Keratinocyte (primary cell): ENCODE measurements at regions not wholly inside any gene's neighbourhood (a gene's known extent, or its start where the extent isn't known, plus 50 kb on each side); places are given as distances from the start of the nearest gene placed in this dataset.

ENCODE experiments used
- EZH2 ChIP-seq: IDR thresholded peaks from one replicate; pipeline ENCODE4 v1.6.1; 2012; ENCODE audit warnings: inconsistent platforms, mild to moderate bottlenecking, low read length, moderate library complexity
- TF ChIP-seq, protein P1 (sequence below), 3 experiments: IDR thresholded peaks in 1 of 3; conservative IDR thresholded peaks in 1 of 3; optimal IDR thresholded peaks in 1 of 3; 2 replicates in 2 of 3; 3 replicates in 1 of 3; pipeline versions ENCODE3 to v1.5.1; 2011; ENCODE audit warnings: low read length in 3 of 3, mild to moderate bottlenecking in 3 of 3, moderate library complexity in 2 of 3, control low read depth in 1 of 3, inconsistent platforms in 1 of 3; ENCODE audit not compliant: insufficient read depth in 2 of 3; ENCODE audit errors: extremely low read depth in 1 of 3

DNA sequence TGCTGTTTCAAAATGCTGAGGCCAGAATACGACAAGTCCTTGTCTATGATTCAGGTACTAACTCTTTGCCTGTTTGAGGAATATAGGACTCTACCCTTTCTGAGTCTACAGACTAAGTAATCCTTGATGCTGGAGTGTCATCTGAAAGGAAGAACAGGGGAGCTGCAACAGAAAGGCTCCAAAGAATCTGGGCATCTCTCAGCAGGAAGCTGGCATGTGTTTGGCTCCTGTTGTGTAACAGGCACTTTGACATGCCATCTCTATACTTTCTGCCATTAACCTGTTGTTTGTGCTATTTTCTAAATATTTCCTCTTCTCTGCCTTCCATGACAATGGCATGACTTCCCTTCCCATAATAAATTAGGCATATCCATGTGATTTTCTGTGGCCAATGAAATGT lies 409.5 kb downstream of the ADRA2A start:
- TF ChIP-seq, protein P1, sequence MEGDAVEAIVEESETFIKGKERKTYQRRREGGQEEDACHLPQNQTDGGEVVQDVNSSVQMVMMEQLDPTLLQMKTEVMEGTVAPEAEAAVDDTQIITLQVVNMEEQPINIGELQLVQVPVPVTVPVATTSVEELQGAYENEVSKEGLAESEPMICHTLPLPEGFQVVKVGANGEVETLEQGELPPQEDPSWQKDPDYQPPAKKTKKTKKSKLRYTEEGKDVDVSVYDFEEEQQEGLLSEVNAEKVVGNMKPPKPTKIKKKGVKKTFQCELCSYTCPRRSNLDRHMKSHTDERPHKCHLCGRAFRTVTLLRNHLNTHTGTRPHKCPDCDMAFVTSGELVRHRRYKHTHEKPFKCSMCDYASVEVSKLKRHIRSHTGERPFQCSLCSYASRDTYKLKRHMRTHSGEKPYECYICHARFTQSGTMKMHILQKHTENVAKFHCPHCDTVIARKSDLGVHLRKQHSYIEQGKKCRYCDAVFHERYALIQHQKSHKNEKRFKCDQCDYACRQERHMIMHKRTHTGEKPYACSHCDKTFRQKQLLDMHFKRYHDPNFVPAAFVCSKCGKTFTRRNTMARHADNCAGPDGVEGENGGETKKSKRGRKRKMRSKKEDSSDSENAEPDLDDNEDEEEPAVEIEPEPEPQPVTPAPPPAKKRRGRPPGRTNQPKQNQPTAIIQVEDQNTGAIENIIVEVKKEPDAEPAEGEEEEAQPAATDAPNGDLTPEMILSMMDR (optimal IDR thresholded peaks at IDR 0.05 in 1 of 3, IDR thresholded peaks at IDR 0.05 in 1 of 3, conservative IDR thresholded peaks at IDR 0.05 in 1 of 3; ENCODE audit: extremely low read depth in 1 of 3, insufficient read depth in 2 of 3, low read length in 3 of 3): no peak
- TF ChIP-seq EZH2: no peak
